GM12873 (cell line): ENCODE measurements at regions not wholly inside any gene's neighbourhood (a gene's known extent, or its start where the extent isn't known, plus 50 kb on each side); places are given as distances from the start of the nearest gene placed in this dataset.

Source experiments
- CTCF ChIP-seq: IDR thresholded peaks from 2 replicates; pipeline ENCODE4 v1.5.1; 2012; ENCODE audit warnings: low read depth, mild to moderate bottlenecking, moderate library complexity, low read length, control low read depth; ENCODE audit not compliant: insufficient read depth; ENCODE audit errors: missing control alignments

- no peak for TF ChIP-seq CTCF
Observed at GRCh38 chr6:12476484-12476883, 186.3 kb downstream of the EDN1 start.

GRCh38 chr6:12477616-12478015, 187.5 kb downstream of the EDN1 start:
- TF ChIP-seq CTCF, result no peak

- TF ChIP-seq CTCF, result no peak
Observed at GRCh38 chr6:12478921-12479320, 188.8 kb downstream of the EDN1 start.

- no peak for TF ChIP-seq CTCF
Observed at GRCh38 chr6:12479451-12479850, 189.3 kb downstream of the EDN1 start.

GRCh38 chr6:12479881-12480280, 189.7 kb downstream of the EDN1 start:
- no peak for TF ChIP-seq CTCF

- TF ChIP-seq CTCF, result no peak
Observed at GRCh38 chr6:12480379-12480778, 190.2 kb downstream of the EDN1 start.

- no peak for TF ChIP-seq CTCF
Observed at GRCh38 chr6:12481292-12481691, 191.1 kb downstream of the EDN1 start.

GRCh38 chr6:12481850-12482249, 191.7 kb downstream of the EDN1 start:
- TF ChIP-seq CTCF, result no peak
